SU-DHL-6 (cell line): ENCODE measurements at regions not wholly inside any gene's neighbourhood (a gene's known extent, or its start where the extent isn't known, plus 50 kb on each side); places are given as distances from the start of the nearest gene placed in this dataset.

Experiments
- EZH2phosphoT487 ChIP-seq: fragments of 200-600 bp; sonication (generic), shearing (Covaris generic); conservative IDR thresholded peaks from 2 replicates; pipeline ENCODE4 v1.6.1; 2018; ENCODE audit warnings: mild to moderate bottlenecking, antibody characterized with exemption, low read length, moderate library complexity, mixed read lengths
- TF ChIP-seq, protein P1 (sequence below): fragments of 200-600 bp; sonication (generic); IDR thresholded peaks from one replicate; pipeline ENCODE4 v1.5.1; 2017; ENCODE audit warnings: antibody characterized with exemption, mild to moderate bottlenecking, low read length, moderate library complexity; ENCODE audit not compliant: insufficient read depth, poor library complexity, severe bottlenecking

DNA sequence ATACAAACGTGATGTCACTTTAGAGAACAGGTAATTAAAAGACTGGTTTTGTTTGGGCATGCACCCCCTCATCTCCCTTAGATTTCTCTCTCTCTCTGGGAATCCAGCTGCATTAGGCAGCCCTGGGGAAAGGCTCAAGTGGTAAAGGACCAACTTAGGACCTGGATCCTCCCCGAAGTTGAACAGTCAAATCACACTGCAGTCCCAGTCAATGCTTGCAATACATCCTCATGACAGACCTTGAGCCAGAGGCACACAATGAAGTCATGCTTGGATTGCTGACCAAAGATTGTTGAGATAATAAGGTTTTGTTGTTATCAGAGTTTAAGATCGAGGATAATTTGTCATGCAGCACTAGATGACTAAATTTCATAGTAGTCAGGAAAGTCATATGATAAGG is 1285.8 kb upstream of the NCAM2 start:
- TF ChIP-seq EZH2phosphoT487: no peak
- TF ChIP-seq, protein P1, sequence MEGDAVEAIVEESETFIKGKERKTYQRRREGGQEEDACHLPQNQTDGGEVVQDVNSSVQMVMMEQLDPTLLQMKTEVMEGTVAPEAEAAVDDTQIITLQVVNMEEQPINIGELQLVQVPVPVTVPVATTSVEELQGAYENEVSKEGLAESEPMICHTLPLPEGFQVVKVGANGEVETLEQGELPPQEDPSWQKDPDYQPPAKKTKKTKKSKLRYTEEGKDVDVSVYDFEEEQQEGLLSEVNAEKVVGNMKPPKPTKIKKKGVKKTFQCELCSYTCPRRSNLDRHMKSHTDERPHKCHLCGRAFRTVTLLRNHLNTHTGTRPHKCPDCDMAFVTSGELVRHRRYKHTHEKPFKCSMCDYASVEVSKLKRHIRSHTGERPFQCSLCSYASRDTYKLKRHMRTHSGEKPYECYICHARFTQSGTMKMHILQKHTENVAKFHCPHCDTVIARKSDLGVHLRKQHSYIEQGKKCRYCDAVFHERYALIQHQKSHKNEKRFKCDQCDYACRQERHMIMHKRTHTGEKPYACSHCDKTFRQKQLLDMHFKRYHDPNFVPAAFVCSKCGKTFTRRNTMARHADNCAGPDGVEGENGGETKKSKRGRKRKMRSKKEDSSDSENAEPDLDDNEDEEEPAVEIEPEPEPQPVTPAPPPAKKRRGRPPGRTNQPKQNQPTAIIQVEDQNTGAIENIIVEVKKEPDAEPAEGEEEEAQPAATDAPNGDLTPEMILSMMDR: no peak
